GM04503 (cell line): ENCODE measurements at regions not wholly inside any gene's neighbourhood (a gene's known extent, or its start where the extent isn't known, plus 50 kb on each side); places are given as distances from the start of the nearest gene placed in this dataset.
"Not testable (repeated sequence)": the region's sequence is repeated elsewhere in the genome, so short reads cannot be mapped to it uniquely, and the experiment has no call there.

Source experiments
- DNase-seq: peaks from one replicate; pipeline ENCODE4 v3.0.0-alpha.2; 2012; ENCODE audit warnings: low read depth

DNA sequence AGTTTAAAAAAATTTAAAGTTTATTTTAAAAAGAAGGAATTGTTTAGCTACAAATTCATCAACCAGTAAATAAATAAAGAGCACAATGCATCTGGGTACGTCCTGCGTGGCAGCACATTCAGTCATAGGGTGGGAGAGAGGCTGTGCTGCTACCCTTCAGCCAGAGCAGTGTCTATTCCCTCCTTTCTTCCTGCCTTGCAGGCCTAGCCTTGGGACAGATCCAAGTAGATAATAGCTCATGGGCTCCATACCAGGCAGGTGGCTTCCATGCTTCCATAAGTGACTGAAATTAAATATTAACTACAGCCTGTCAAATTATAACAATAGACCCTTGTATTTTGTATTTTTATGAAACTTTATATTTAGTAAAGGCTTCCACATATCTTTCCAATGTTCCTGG is 408.3 kb upstream of the RGMB start:
- DNase-seq: no peak

DNA sequence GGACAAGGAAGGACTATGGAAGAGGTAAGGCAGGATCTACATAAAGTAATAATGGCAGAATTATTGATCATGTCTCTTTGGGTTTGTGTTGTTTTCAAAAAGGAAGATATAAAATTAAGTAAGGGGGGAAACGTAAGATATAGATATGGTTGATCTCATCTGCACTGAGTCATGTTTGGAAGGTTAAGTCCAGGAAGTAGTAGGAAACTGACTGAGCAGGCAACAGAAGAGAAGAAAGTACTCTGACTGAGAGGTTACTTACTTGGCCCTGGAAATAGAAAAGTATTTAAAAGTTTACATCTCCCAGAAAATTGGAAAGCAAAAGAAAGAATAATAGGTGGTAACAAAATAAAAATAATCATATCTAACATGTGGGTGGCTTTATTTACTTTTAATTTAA is 405.3 kb upstream of the RGMB start:
- DNase-seq: no peak

GRCh38 chr5:98372351-98372750 is 401.1 kb upstream of the RGMB start:
- DNase-seq: no peak

DNA sequence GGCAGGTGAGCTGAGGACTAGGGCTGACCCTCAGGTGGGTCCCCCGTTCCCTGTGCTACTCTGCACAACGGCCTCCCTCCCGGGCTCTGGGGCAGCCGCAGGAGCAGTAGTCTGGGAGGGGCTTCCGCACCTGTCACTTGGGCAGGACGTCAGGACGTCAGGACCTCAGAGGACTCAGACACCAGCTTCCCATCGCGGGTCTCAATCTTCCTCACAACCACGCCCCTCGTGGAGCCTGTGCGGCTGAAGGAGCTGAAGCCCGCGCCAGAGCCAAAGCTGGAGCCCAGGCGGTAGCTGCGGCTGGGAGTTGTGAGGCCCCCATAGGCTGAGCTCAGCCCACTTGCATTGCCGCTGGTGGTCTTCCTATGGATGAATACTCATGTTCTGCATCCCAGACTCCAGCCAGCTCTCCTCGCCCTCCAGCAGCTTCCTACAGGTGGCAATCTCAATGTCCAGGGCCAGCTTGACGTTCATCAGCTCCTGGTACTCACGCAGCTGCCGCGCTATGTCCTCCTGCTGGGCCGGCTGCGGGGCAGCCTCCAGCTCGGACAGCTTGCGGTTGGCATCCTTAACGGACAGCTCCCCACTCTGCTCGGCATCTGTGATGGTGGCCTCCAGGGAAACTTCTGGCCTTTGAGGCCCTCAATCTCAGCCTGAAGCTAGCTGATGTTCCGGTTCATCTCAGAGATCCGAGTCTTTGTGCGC is 381.4 kb upstream of the RGMB start:
- no peak for DNase-seq

GRCh38 chr5:98393205-98393604 is 380.3 kb upstream of the RGMB start:
- not testable (repeated sequence) for DNase-seq

- peak; percentile 90 for DNase-seq
Measured at GRCh38 chr5:98397081-98397480, 376.4 kb upstream of the RGMB start.

- DNase-seq: no peak
Measured at GRCh38 chr5:98398465-98398864, 375.0 kb upstream of the RGMB start.

GRCh38 chr5:98401656-98402055 is 371.8 kb upstream of the RGMB start:
- no peak for DNase-seq

GRCh38 chr5:98402130-98402529 is 371.3 kb upstream of the RGMB start:
- DNase-seq: no peak

GRCh38 chr5:98403131-98403530 is 370.3 kb upstream of the RGMB start:
- DNase-seq: no peak

DNA sequence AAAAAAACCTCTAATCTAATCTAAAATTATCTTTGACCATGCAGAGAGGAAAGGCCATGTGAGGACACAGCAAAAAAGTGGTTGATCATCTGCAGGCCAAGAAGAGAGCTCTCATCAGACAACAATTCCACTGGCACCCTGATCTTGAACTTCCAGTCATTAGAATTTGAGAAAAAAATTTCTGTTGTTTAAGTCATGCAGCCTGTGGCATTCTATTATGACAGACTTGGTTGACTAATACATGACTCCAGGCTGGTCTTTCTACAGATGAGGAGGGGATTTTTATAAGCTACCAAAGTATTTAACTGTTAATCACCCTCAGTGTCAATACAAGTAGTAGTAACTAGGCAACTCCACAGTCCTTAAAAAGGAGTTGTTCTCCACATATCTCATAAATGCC is 358.5 kb upstream of the RGMB start:
- peak; percentile 99 for DNase-seq

- no peak for DNase-seq
Measured at GRCh38 chr5:98415663-98416062, 357.8 kb upstream of the RGMB start.

- DNase-seq: no peak
Measured at GRCh38 chr5:98416541-98416940, 356.9 kb upstream of the RGMB start.

DNA sequence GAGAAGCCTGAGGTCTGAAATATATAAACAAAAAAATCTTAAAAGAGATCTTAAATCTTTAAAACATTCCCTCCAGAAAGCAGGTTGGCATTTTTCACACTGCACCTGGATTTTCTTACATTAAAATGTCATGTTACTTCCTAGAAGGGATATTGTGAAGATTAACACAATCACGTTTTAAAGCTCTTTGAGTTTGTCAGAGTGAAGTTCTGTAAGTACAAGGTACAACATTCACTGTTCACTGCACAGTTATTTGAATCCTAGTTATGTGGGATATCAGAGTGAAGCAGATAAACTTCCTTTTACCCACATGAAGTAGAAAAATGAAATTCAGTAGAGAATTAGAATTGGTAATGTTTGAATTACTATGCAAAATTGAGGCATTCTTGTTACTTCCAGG is 353.6 kb upstream of the RGMB start:
- DNase-seq: no peak

- DNase-seq: peak; percentile 67
Measured at GRCh38 chr5:98424681-98425450, 348.6 kb upstream of the RGMB start.

DNA sequence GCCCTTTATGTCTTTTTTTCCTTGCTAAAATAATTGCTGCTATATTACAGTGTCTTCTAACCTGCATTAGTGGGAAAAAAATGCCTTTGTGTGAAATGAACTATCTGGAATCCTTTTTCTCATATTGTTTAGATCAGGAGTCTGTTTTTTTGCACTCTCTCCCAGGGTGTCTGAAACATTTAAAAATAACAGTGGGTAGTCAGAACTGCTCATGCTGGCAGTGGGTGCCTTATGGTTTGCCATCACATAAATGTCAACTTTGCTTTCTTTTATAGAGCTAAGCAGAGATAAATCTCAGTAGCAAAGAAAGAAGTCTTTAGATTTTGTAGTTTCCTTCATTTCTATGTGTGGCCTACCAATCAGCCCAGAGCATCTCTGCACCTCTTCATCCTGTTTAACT is 347.8 kb upstream of the RGMB start:
- DNase-seq: no peak

DNA sequence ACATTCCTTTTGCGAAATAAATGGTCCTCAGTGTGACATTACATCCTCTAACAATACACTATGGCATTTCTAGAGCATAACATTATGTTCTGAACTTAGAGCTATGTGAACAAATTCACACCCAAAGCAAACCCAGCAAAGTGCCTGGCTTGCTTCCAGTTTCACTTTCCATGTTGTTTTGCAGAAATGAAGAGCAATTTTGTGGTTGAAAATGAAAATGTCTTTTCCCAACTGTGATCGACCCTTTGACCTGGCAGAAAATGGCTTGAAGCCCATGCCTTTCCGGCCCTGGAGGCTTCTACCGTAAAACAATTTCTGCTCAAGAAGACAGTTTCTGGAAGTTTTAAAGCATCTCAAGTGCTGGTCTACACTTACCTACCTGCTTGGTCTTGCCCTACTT is 344.7 kb upstream of the RGMB start:
- DNase-seq: peak; percentile 51

DNA sequence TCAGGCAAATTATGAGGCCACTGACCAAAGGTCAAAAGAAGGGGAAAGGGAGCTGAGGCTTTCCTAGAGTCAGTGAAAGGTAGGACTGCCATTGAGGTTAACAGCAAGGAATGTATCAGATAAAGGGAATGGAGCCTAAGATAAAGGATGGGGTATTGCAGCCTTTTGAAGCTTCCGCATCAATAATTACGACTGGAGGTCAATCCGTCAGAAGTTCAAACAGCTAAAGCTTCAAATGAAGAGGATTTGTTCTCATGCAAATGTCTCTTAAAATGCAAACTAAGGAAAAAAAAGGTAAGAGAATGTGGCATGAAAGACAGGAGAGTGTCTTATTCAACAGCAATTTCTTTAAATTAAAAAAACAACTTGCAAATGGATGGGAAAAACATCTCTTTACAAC is 341.1 kb upstream of the RGMB start:
- DNase-seq: no peak

DNA sequence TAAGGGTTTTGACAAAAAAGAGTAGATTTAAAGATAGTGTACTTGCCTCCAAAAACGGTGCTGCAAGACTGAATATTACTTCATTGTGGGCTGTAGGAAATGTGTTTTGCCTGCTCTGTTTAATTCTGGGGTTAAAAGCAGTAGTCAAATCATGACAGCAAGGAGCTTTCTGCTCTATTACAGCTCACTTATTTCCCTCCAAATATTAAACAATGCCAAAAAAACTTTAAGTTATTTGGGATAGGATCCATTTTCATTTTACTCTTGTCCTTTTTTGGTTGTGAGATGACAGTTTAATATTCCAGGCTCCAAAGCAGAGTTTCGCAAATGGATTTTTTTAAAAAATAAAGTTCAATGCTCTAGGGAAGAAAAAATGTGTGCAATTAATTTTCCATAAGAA is 340.4 kb upstream of the RGMB start:
- DNase-seq: no peak

GRCh38 chr5:98433673-98434072 is 339.8 kb upstream of the RGMB start:
- no peak for DNase-seq

DNA sequence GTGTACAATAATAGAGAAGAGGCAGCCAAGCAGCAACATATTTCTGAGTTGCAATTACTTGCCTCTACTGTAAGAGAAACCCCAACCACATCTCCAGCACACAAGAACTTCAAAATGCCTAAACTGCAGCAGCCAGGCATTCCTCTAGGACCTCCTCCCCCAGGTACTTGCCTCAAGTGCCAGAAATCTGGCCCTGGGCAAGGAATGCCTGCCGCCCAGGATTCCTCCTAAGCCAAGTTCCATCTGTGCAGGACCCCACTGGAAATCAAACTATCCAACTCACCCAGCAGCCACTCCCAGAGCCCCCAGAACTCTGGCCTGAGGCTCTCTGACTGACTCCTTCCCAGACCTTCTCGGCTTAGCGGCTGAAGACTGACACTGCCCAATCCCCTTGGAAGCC is 336.8 kb upstream of the RGMB start:
- DNase-seq: no peak

- DNase-seq: no peak
Measured at GRCh38 chr5:98442448-98442847, 331.0 kb upstream of the RGMB start.

DNA sequence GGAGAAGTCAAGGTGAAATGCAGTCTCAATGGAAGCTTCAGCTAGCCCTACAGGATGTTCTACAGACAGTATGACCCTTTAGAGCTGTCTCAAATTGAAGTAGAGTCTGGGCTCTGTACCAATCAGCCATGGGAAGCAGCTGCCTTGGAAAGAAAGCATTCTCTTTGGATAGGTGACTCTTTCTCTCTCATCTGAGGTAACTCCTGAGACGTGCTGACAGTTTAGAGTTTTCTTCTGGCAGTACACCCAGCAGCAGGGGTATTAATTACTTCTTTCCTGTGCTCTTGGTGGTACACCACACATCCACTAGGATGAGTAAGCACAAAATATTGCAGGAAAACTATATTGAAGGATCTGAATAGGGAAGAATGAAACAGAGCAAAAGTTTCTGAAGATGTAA is 329.6 kb upstream of the RGMB start:
- no peak for DNase-seq

- no peak for DNase-seq
Measured at GRCh38 chr5:98453296-98453695, 320.2 kb upstream of the RGMB start.
